Bronchial epithelial cell (primary cell): ENCODE measurements at regions not wholly inside any gene's neighbourhood (a gene's known extent, or its start where the extent isn't known, plus 50 kb on each side); places are given as distances from the start of the nearest gene placed in this dataset.
A peak's percentile ranks its signal among the peaks of the same experiment; 100 is the strongest.
"Not testable (repeated sequence)": the region's sequence is repeated elsewhere in the genome, so short reads cannot be mapped to it uniquely, and the experiment has no call there.

Experiments used
- DNase-seq: peaks from one replicate; pipeline ENCODE4 v3.0.0-alpha.2; 2010; ENCODE audit warnings: low read depth
- FAIRE-seq: peaks from 2 replicates; lab custom pipeline; 2011; peaks lifted over from hg19 to GRCh38; lab: Jason Lieb, UNC
- H3K27me3 ChIP-seq: 2 replicates; pipeline ENCODE4 v1.5.1; 2011; ENCODE audit warnings: low read length; ENCODE audit not compliant: control insufficient read depth, insufficient read depth
- H3K36me3 ChIP-seq: 2 replicates; pipeline ENCODE4 v1.5.1; 2011; ENCODE audit warnings: low read length; ENCODE audit not compliant: control insufficient read depth, insufficient read depth
- H3K4me3 ChIP-seq: 2 replicates; pipeline ENCODE4 v1.5.1; 2011; ENCODE audit warnings: mild to moderate bottlenecking, low read depth, low read length, control low read depth
- TF ChIP-seq, protein P1 (sequence below): IDR thresholded peaks from 2 replicates; pipeline ENCODE4 v1.5.1; 2011; ENCODE audit warnings: mild to moderate bottlenecking, moderate library complexity, low read length, control low read depth, inconsistent platforms; ENCODE audit not compliant: insufficient read depth, severe bottlenecking

DNA sequence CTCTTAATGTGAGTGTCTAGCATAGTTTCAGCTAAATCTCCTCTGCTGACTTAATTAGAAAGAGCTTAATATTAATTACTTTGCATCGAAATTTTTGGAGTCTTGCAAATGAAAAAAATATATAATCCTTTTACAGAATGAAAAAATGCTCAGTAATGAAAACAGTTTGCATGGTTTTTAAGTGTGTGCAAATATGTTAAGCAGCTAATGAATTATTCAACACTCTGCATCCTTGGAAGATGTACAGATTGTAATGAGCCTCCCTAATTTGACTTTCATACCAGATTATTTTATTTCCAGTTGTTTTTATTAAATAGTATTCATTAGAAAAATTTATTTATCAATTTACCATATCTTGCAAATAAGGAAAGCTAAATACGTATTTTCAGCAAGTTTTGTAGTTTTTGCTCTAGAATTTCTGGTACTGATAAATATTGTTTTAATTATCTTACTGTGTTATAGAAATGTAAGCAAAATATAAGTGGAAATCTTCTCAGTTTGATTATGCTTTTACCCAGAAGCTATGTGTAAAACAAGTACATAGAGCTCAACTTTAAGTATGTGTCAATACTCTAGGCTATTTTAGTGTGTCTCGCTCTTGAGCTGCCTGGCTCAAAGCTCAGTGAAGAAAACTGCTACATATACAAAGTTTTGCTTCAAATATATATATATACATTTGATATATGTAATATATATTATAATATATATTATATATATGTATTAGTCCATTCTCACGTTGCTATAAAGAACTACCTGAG, 714.9 kb upstream of the LUZP2 start:
- FAIRE-seq: no peak
- TF ChIP-seq, protein P1, sequence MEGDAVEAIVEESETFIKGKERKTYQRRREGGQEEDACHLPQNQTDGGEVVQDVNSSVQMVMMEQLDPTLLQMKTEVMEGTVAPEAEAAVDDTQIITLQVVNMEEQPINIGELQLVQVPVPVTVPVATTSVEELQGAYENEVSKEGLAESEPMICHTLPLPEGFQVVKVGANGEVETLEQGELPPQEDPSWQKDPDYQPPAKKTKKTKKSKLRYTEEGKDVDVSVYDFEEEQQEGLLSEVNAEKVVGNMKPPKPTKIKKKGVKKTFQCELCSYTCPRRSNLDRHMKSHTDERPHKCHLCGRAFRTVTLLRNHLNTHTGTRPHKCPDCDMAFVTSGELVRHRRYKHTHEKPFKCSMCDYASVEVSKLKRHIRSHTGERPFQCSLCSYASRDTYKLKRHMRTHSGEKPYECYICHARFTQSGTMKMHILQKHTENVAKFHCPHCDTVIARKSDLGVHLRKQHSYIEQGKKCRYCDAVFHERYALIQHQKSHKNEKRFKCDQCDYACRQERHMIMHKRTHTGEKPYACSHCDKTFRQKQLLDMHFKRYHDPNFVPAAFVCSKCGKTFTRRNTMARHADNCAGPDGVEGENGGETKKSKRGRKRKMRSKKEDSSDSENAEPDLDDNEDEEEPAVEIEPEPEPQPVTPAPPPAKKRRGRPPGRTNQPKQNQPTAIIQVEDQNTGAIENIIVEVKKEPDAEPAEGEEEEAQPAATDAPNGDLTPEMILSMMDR: no peak
- Histone ChIP-seq H3K27me3 (no peaks in the 10 kb centered on the region), H3K36me3 (no peaks in the 10 kb centered on the region), H3K4me3 (no peak overlapping the region)
- no peak for DNase-seq

DNA sequence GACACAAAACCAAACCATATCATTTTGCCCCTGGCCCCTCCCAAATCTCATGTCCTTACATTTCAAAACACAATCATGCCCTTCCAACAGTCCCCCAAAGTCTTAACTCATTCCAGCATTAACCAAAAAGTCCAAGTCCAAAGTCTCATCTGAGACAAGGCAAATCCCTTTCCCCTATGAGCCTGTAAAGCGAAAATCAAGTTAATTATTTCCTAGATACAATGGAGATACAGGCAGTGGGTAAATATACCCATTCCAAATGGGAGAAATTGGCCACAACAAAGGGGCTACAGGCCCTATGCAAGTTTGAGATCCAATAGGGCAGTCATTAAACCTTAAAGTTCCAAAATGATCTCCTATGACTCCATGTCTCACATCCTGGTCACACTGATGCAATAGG, 709.9 kb upstream of the LUZP2 start:
- not testable (repeated sequence) for DNase-seq, H3K4me3 ChIP-seq, FAIRE-seq, H3K36me3 ChIP-seq, H3K27me3 ChIP-seq

DNA sequence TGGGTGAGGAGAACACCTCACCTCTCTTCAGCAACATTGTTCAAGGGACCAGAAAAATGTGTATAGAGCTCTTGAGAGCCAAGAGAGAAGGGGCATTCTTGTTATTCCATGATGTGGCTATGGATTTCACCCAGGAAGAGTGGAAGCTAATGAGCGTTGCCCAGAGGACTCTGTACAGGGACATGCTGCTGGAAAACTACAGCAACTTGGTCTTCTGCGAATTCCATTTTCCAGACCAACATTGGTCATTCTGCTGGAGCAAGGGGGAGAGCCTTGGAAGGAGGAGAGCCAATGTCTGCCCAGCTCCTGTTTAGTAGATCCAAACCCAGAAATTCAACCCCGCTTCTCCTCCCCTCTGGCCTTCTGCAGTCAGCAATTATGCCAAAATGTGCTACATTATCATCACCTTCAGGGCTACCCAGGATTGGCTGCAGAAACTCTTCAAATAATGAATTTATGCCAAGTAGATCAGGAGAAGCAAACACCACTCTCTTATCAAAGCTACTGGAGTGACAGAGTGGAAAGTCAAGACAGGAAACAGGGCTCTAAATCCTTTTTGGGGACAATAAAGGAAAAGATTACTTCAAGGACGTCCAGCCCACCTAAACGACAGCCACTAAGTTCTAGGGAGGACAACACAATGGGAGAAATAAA, 707.5 kb upstream of the LUZP2 start:
- Histone ChIP-seq H3K4me3 (no peak overlapping the region), H3K27me3 (no peaks in the 10 kb centered on the region), H3K36me3 (no peaks in the 10 kb centered on the region)
- TF ChIP-seq, protein P1: no peak
- DNase-seq (no peak), FAIRE-seq (peak; percentile 43)

DNA sequence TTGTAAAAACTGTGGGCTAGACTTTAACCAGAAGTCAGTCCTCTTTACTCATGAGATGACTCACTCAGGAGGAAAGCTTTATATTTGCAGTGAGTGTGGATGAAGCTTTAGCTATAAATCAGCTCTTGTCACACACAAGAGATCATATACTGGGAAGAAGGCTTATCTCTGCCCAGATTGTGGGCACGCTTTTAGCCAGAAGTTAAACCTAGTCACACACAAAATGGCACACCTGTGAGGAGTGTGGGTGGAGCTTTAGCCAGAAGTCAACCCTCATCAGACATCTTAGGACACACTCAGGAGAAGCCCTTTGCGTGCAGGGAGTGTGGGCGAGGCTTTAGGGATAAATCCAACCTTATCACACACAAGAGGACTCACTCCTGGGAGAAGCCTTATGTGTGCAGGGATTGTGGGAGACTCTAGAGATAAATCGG, 706.9 kb upstream of the LUZP2 start:
- Histone ChIP-seq H3K4me3 (no peak overlapping the region), H3K36me3 (no peaks in the 10 kb centered on the region), H3K27me3 (no peaks in the 10 kb centered on the region)
- DNase-seq (peak; percentile 38), FAIRE-seq (peak; percentile 7)
- TF ChIP-seq, protein P1: no peak

DNA sequence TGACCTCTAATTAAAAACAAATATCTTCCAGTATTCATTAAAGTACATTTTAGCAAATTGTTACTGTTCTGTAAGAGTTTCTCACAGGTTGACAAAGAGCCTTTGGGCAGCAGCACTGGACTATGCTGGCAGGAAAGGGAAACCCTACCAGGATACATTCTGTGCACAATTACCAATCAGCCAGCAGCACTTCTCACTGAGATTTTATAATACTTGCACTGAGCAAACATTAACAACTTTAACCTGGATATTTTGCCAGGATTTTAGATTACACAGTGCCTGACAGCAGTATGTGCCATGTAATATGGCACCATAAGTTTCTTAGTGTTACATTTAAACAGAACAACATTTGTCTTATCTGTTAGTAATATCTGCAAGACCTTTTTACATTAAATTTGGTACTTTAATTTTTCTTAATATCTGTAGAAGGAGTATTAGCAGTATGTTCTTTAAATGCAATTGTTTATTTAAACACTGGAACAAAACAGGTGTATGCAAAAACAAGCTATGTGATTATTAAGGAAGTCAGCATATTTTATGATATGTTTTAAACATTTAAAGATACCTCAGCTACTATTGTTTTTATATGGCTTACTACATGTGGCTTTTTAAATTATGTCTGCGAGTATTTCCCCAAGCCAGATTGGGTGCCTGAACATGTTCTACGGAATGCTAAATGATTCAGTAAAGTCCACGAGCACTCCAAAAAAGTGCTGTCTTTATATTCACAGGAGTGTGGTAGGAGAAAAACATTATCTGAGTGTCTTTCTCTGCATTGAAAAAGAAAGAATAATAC, 699.0 kb upstream of the LUZP2 start:
- Histone ChIP-seq H3K27me3 (no peaks in the 10 kb centered on the region), H3K4me3 (no peak overlapping the region), H3K36me3 (no peaks in the 10 kb centered on the region)
- DNase-seq (peak; percentile 0), FAIRE-seq (no peak)
- TF ChIP-seq, protein P1: no peak

DNA sequence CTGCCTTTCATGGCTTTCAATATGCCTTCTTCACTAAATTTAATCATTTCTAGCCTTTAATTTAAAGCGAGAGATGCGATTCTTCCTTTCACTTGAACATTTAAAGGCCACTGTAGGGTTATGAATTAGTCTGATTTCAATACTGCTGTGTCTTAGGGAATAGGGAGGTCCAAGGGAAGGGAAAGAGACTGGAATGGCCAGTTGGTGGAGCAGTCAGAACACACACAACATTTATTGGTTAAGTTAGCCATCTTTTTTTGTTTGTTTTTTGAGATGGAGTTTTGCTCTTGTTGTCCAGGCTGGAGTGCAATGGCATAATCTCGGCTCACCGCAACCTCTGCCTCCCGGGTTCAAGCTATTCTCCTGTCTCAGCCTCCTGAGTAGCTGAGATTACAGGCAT, 662.5 kb upstream of the LUZP2 start:
- not testable (repeated sequence) for H3K36me3 ChIP-seq, H3K27me3 ChIP-seq, H3K4me3 ChIP-seq, FAIRE-seq
- peak; percentile 4 for DNase-seq
